Glomerular endothelial cell (primary cell): ENCODE measurements at regions not wholly inside any gene's neighbourhood (a gene's known extent, or its start where the extent isn't known, plus 50 kb on each side); places are given as distances from the start of the nearest gene placed in this dataset.
"Not testable (repeated sequence)": the region's sequence is repeated elsewhere in the genome, so short reads cannot be mapped to it uniquely, and the experiment has no call there.

ENCODE experiments used
- DNase-seq: peaks from one replicate; pipeline ENCODE4 v3.0.0-alpha.2; 2011; ENCODE audit warnings: low read depth, low spot score; ENCODE audit errors: extremely low read depth

DNA sequence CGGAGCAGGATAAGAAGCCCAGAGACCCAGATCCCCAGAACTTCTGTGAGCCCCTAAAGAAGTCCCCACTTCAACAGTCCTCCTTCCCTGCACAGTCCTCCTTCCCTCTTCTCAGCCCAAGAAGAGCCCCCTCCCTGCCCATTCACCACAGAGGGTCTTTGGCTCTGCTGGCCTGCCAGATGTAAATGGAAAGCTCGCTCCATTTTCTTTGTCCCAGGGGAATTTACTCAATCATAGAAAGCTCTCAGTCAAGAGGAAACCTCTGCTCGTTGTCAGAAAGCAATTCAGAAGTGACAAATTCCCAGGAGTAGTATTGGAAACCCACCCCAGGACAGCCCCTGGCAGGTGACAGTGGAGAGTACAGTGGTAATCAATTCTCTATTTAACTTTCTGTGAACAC lies 105.5 kb upstream of the SMAD3 start:
- no peak for DNase-seq

DNA sequence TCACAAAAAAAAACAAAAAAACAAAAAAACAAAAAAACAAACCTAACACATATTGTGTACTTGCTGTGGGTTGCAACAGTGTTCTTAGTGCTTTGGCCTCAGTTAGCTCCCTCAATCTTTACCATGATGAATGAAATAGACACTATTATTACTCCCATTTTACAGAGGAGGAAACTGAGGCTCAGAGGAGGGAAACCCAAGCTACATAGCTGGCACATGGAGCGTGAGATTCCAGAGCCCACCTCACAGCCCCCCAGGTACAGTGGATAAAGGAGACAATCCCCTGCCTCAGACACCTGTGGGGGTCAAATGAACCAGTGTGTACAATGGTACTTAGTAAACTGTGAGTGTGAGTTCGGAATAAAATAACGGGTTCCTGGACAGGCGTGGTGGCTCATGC lies 104.9 kb upstream of the SMAD3 start:
- DNase-seq: no peak

GRCh38 chr15:66961407-66961884 lies 104.0 kb upstream of the SMAD3 start:
- DNase-seq: no peak

- DNase-seq: no peak
Measured at GRCh38 chr15:66961901-66962300, 103.5 kb upstream of the SMAD3 start.

GRCh38 chr15:66962522-66962921 lies 102.9 kb upstream of the SMAD3 start:
- no peak for DNase-seq

GRCh38 chr15:66963084-66963483 lies 102.3 kb upstream of the SMAD3 start:
- DNase-seq: no peak

GRCh38 chr15:66963710-66964109 lies 101.7 kb upstream of the SMAD3 start:
- no peak for DNase-seq

DNA sequence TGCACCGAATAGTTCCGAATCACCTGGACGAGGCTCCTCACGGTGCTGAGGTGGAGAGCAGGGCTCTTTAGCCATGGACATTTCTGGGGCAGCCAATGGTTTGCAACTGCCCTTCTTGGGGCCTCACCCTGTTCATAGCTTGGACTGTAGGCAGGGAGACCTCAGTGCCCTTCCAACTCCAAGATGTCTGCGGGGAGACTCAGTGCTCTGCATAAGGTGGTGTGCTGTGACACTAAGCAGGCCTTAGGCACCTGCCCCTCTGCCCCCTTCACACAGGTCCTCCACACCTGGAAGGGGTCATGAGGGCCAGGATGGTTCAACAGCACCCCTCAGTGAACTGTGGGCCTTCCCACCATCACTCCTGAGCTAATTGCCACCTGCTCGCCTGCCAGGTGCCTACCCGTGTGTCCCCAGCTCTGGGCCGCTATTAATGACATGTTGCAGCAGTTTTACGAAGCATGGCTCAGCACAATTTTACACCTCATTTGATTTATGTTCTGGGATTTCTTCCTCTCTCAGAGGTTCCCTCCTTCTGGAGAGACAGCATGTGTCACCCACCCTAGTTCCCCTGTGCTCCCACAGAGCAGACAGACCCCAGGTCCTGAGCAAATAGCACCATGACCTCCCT lies 101.2 kb upstream of the SMAD3 start:
- no peak for DNase-seq

GRCh38 chr15:66964791-66965190 lies 100.6 kb upstream of the SMAD3 start:
- no peak for DNase-seq

DNA sequence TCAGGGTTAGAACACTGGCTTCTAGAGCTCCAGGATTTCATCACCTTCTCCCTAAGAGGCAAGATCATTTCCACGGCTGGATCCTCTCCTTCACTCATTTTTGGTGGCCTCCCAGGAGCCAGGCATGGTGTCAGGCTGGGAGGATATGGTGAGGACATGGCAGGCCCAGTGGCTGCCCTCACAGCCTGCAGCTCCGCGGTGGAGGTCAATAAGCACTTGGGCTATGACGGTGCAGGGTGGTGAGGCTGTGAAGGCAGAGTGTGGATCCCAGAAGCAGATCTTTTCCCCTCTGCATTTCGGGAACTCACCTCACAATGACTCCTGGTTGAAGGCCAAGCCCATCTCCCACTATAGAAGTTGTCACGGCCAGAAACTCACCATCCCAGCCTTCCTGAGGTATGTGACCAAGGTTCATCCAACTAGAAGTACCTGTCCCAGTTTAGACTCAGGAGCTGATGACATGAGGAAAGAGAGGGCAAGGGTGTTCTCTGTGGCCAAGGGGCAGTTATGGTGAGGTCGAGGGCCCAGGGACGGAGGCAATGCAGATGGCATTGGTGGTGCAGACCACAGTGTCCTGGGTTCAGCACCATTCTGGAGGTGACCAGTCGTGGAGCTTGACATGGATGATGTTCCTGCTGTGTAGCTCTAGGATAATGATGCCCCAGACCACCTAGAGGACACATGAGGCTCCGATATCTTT lies 100.1 kb upstream of the SMAD3 start:
- no peak for DNase-seq

GRCh38 chr15:66966256-66966655 lies 99.1 kb upstream of the SMAD3 start:
- DNase-seq: no peak

DNA sequence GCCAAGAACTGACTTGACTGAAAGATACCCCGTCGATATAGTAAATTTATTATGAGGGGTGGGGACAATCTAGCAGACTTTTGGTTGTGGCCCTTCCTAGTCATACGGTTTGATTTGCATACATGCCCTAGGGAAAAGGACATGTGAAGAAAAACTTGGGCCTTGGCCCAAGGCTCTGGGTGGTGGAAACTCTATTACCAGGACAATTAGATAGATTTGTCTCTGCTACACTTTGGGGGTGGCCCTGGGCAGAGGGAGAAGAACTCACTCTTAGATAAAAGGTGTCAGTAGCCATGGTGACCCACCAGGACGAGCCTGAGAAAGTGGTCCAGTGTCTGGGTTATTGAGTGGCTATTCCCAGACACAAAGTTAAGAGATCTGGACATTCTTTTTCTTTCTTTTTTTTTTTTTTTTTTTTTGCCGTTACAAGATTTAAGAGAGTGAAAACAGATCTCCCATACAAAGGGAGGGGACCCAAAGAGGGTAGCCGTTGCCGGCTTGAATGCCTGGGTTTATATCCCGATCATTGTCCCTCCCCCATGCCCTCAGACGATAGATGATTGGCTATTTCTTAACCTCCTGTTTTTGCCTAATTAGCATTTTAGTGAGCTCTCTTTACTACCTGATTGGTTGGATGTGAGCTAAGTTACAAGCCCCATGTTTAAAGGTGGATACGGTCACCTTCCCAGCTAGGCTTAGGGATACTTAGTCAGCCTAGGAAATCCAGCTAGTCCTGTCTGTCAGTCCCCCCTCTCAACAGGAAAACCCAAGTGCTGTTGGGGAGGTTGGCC lies 96.4 kb upstream of the SMAD3 start:
- DNase-seq: no peak

GRCh38 chr15:66974131-66974530 lies 91.3 kb upstream of the SMAD3 start:
- not testable (repeated sequence) for DNase-seq

DNA sequence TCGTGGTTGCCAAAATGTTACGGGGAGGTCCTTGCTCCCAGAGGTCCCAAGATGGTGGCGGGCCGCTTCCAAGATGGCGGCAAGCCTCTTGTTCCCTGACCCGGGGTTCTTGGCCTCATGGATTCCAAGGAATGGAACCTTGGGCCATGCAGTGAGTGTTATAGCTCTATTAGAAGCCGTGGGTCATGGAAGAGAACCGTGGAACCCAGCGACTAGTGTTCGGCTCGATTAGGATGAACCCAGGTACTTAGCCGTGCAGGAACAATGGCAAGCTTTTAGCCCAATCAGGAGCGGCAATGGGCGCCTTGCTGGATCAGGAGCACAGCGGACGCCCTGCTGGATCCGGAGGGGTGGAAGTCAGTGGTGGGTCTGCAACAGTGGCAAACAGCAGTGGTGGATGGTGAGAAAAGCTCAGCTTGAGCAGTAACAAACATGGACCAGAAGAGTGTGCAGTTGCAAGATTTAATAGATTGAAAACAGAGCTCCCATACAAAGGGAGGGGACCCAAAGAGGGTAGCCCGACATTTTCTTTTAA lies 89.2 kb upstream of the SMAD3 start:
- DNase-seq: not testable (repeated sequence)

DNA sequence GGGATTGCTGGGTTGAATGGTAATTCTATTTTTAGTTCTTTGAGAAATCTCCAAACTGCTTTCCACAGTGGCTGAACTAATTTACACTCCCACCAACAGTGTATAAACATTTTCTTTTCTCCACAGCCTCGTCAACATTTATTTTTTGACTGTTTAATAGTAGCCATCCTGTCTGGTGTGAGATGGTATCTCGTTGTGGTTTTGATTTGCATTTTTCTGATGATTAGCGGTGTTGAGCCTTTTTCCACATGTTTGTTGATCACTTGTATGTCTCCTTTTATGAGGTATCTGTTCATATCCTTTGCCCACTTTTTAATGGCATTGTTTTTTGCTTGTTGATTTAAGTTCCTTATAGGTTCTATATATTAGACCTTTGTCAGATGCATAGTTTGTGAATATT lies 85.1 kb upstream of the SMAD3 start:
- not testable (repeated sequence) for DNase-seq

DNA sequence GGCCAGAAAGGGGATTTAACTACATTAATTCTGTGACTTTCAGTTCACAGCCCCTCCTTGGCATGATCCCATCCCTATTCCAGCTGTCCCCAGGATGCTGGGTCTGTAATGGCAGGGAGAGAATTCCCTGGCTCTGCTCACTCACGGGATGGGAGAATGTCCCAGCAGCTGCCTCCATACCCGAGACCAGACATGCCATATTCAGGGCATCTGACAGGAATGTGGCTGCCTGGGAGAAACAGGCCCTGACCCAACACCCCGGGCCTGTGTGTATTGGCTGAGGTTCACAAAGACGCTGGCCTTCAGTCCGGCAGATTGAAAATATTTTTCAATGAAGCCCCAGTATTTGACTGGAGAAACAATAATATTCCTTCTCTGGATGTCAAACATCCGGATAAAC lies 83.6 kb upstream of the SMAD3 start:
- no peak for DNase-seq

GRCh38 chr15:66982250-66982649 lies 83.2 kb upstream of the SMAD3 start:
- DNase-seq: no peak

DNA sequence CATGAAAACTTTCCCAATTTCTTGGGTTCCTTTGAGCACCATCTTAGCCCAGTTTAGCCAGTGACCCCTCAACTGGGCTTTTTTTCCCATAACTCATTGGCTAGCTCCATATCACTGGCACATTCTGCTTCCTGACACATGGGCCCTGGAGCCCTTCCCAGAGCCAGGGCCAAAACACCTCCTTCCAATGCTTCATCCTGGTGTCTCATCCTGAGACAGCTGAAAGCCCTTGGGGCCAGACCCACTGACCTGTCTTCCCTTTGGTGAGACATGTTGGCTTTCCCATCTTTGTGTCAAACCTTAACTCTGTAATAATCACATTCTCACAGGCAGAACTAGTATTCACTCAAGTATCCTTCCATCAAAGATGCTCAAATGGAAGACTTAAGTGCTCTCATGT lies 82.6 kb upstream of the SMAD3 start:
- no peak for DNase-seq

- no peak for DNase-seq
Measured at GRCh38 chr15:66985653-66986052, 79.7 kb upstream of the SMAD3 start.

DNA sequence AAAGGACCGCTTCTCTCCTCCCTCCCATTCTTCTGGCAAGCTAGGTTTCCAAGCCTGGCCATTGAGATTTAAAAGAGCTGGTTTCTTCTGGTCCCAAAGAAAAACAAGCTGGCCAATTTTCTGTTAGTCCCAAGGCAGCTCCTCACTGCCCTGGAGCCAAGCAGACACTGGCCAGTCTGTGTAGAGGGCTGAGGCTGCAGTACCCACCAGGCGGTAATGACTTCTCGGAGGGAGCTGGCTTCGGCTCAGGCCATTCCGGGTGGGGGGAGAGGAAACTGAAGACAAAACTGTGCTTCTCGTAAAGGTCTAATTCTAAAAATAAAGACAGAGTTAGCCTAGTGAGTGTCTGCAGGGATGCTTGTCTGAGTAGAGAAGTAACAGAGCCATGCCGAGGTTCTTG lies 78.5 kb upstream of the SMAD3 start:
- no peak for DNase-seq

DNA sequence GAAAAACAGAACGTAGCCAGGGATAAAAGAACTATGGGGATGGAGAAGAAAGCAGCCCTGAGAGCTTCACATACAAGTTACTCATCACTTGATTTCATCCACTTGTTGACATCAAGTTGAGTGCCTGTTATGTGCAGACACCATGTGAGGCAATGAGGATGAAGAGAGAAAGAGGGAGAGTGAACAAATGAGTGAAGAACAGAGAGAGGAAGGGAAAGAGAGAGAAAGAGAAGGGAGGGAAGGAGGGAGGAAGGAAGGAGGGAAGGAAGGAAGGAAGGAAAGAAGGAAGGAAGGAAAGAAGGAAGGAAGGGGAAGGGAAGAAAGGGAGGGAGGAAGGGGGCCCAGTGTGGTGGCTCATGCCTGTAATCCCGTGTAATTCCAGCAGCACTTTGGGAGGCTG lies 72.3 kb upstream of the SMAD3 start:
- DNase-seq: no peak
